K562 (cell line): ENCODE measurements at regions not wholly inside any gene's neighbourhood (a gene's known extent, or its start where the extent isn't known, plus 50 kb on each side); places are given as distances from the start of the nearest gene placed in this dataset.

Source experiments
- ATAC-seq: fragments of 200-7000 bp; cut with Tn5 transposase; 3 replicates; pipeline ENCODE4 v1.9.1; 2020; ENCODE audit warnings: moderate library complexity
- BruUV-seq: library from RNA; stranded (reverse); fragments of 400-500 nt; replicated peaks from 2 replicates; lab custom pipeline; 2021; lab: Mats Ljungman, UMichigan
- CTCF ChIA-PET: fragments of 300-600 bp; formaldehyde crosslinking; extraction: SDS; loops from one replicate; lab custom pipeline; 2021; ENCODE audit warnings: low intra/inter-chr PET ratio; lab: Yijun Ruan, JAX
- POLR2A ChIA-PET: fragments of 300-600, 350-650 bp; sonication (Branson Sonifier 250); formaldehyde crosslinking; extraction: SDS; loops from one replicate; lab custom pipeline; 2021; ENCODE audit warnings: antibody characterized with exemption, inconsistent platforms; lab: Yijun Ruan, JAX
- DNase-seq, 4 experiments: peaks; one replicate each; pipeline versions ENCODE4 v3.0.0 to v3.0.0-alpha.2; 2011 to 2018; ENCODE audit warnings: low spot score in 3 of 4, mixed read lengths in 3 of 4; ENCODE audit errors: extremely low read depth in 1 of 4
- FAIRE-seq: peaks from 2 replicates; lab custom pipeline; 2011; peaks lifted over from hg19 to GRCh38; lab: Jason Lieb, UNC
- H2AFZ ChIP-seq: 2 replicates; pipeline ENCODE4 v1.6.0; 2011; ENCODE audit warnings: low read depth, low read length, control low read depth, inconsistent platforms
- H3K27ac ChIP-seq: fragments of 200-600 bp; 3 replicates; pipeline ENCODE4 v1.8.0; 2011; ENCODE audit warnings: low read depth, mild to moderate bottlenecking, control low read depth, inconsistent platforms, low read length, moderate library complexity, mixed read lengths; ENCODE audit errors: extremely low read depth
- H3K27me3 ChIP-seq, 2 experiments: fragments of 300-600 bp in 1 of 2; 2 replicates in 1 of 2; 3 replicates in 1 of 2; pipeline versions ENCODE4 v1.6.0 to v1.8.0; 2011; ENCODE audit warnings: inconsistent platforms in 2 of 2, low read length in 2 of 2, mild to moderate bottlenecking in 1 of 2, mixed read lengths in 1 of 2, moderate library complexity in 1 of 2; ENCODE audit not compliant: control insufficient read depth in 2 of 2, insufficient read depth in 2 of 2
- H3K36me3 ChIP-seq: fragments of 300-600 bp; 3 replicates; pipeline ENCODE4 v1.8.0; 2011; ENCODE audit warnings: mild to moderate bottlenecking, low read length, inconsistent platforms; ENCODE audit not compliant: control insufficient read depth, insufficient read depth
- H3K4me1 ChIP-seq, 2 experiments: fragments of 200-600 bp in 1 of 2; replicated peaks in 1 of 2; 2 replicates in 1 of 2; 3 replicates in 1 of 2; pipeline versions ENCODE4 v1.5.1 to v1.8.0; 2011; ENCODE audit warnings: inconsistent platforms in 2 of 2, low read length in 2 of 2, mild to moderate bottlenecking in 1 of 2, mixed read lengths in 1 of 2, moderate library complexity in 1 of 2; ENCODE audit not compliant: control insufficient read depth in 2 of 2, insufficient read depth in 2 of 2
- H3K4me2 ChIP-seq: 2 replicates; pipeline ENCODE4 v1.6.1; 2011; ENCODE audit warnings: low read length, control low read depth, inconsistent platforms, mixed read lengths; ENCODE audit not compliant: insufficient read depth
- H3K4me3 ChIP-seq: fragments of 200-600 bp; sonication (generic), shearing (Covaris generic); 2 replicates; pipeline ENCODE4 v1.5.1; 2016; ENCODE audit warnings: control low read depth, inconsistent platforms
- H3K79me2 ChIP-seq: fragments of 200-600 bp; 3 replicates; pipeline ENCODE4 v1.8.0; 2011; ENCODE audit warnings: low read length, inconsistent platforms; ENCODE audit not compliant: control insufficient read depth, insufficient read depth
- H3K9ac ChIP-seq, 2 experiments: 2 replicates each; pipeline versions ENCODE4 v1.6.0 to v1.6.1; 2011; ENCODE audit warnings: low read depth in 2 of 2, low read length in 2 of 2, control low read depth in 1 of 2, inconsistent platforms in 1 of 2, mild to moderate bottlenecking in 1 of 2, mixed read lengths in 1 of 2; ENCODE audit not compliant: insufficient read depth in 1 of 2
- H3K9me1 ChIP-seq: one replicate; pipeline ENCODE4 v1.6.0; 2011; ENCODE audit warnings: inconsistent platforms, mild to moderate bottlenecking, low read length, moderate library complexity; ENCODE audit not compliant: control insufficient read depth, insufficient read depth
- H3K9me3 ChIP-seq: replicated peaks from 2 replicates; pipeline ENCODE4 v1.5.1; 2011; ENCODE audit warnings: low read depth, low read length, inconsistent platforms; ENCODE audit not compliant: control insufficient read depth, insufficient read depth
- H4K20me1 ChIP-seq: replicated peaks from 2 replicates; pipeline ENCODE4 v1.6.1; 2011; ENCODE audit warnings: low read length, inconsistent platforms, mixed read lengths; ENCODE audit not compliant: control insufficient read depth, insufficient read depth
- DNMT1 ChIP-seq: fragments of 450-650 bp; IDR thresholded peaks from 2 replicates; pipeline ENCODE4 v1.6.1; 2016; ENCODE audit warnings: antibody characterized with exemption, mild to moderate bottlenecking
- RAD21 ChIP-seq, 2 experiments: fragments of 250-450 bp in 1 of 2; fragments of 450-650 bp in 1 of 2; sonication (Bioruptor Pico) in 1 of 2; formaldehyde crosslinking in 1 of 2; IDR thresholded peaks in 1 of 2; conservative IDR thresholded peaks in 1 of 2; 2 replicates each; pipeline versions ENCODE4 v1.4.0 to v1.8.0; 2020 to 2022; ENCODE audit warnings: mild to moderate bottlenecking in 2 of 2, moderate library complexity in 1 of 2
- SMC3 ChIP-seq: conservative IDR thresholded peaks from 2 replicates; pipeline ENCODE4 v1.6.1; 2011; ENCODE audit warnings: low read depth, low read length, improper control_type of control experiment; ENCODE audit not compliant: insufficient read depth
- TFE3 ChIP-seq: fragments of 450-650 bp; formaldehyde crosslinking; IDR thresholded peaks from 2 replicates; pipeline ENCODE4 v1.4.0; 2020; ENCODE audit warnings: mild to moderate bottlenecking, mixed read lengths
- ZHX1 ChIP-seq: fragments of 150-350 bp; conservative IDR thresholded peaks from 2 replicates; pipeline ENCODE4 v1.6.1; 2014; ENCODE audit warnings: low read length
- WGBS: fragments of 100-300 bp; shearing (Covaris generic); methylation state at CpG from one replicate; pipeline ENCODE4 v1.1.6; 2016; ENCODE audit warnings: low coverage, mixed read lengths; ENCODE audit not compliant: insufficient coverage; ENCODE audit errors: missing lambda C conversion rate; 5-methylcytosine and 5-hydroxymethylcytosine counted together
- in situ Hi-C: fragments of 300-500 bp; cut with MboI; formaldehyde crosslinking; loops from 4 replicates; pipeline ENCODE4 v1.15.0; 2018; ENCODE audit warnings: inconsistent platforms, mixed read lengths
- intact Hi-C: fragments of 100-400 bp; cut with micrococcal nuclease; formaldehyde crosslinking; loops from 2 replicates; pipeline ENCODE4 v1.14.2; 2022

DNA sequence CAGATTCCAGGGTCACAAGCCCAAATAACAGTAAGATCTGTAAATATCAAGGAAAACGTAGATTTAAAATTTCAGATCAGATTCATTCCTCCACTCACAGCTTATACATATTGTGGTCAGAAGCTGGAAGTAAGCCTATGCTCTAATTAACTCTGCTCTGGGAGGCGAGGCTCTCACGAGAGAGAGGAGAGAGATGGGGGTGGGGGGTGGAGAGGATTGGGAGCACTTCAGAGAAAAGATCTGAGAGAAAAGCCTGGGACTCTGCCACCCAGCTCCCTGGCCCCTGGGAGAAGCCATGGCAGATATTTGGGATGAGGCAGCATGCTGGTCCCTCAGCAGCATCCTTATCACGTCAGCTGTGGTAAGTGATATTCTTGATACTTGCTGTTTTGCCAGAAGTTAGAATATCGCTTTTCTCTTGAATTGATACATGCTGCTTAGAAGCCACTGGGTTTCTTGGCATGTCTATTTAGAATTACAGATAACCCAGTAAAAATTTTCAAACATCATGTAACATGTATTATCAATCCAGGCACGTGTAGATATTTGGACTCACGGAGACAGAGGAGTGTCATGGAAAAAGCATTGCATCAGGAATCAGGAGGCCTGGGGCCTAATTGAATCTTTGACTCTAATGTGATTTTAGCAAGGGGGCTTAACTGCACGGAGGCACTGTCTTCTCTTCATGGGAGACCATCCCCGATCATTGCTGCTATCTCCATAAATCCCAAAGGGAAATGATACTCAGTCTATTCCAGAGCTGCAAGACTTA lies 265.4 kb downstream of the HRH4 start (continued):
- no peak for TF ChIP-seq ZHX1
- no peak for TF ChIP-seq DNMT1

DNA sequence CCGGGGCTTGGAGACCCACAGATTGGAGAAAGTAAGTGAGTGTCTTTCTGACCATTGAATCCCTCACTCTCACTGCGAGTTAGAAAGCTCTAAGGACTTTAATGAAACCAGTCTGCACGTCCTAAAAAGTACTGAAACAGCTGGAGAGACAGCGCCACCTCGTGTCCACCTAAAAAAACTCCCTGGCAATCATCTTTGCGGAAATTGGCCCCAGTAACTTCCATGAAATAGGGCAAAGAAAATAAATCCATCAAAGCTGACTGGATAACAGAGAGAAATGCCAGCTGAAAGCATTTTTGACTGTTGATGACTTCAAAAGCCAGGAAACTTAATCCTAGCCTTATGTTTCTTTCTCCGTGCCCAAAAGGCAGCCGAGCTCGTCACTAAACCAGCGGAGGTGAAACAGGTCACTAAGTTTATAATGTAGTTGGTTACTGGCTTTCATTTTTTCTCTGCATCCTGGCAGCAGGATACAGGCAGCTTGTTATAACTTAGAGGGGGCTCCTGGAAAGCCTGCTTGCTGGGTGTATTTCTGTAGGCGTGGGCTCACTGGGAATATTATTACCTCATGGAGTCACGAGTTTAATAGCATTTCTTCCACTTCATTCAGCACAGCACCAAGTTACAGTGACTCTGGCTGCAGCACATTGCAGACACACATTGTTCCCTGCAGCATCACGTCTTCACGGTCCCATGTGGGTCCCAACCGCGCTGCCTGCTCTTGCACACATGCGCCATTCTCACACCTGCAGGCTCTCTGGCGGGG lies 266.5 kb downstream of the HRH4 start:
- 2% methylated on average over 18 of the region's 18 CpGs for WGBS
- Histone ChIP-seq H3K27ac (no peak overlapping the region), H3K79me2 (no peaks in the 10 kb centered on the region), H3K4me1 (no peaks in the 10 kb centered on the region), H4K20me1 (no peaks in the 10 kb centered on the region), H2AFZ (no peak overlapping the region; the same call in 1 of the 2 replicates), H3K9me1 (no peaks in the 10 kb centered on the region), H3K36me3 (no peaks in the 10 kb centered on the region), H3K4me3 (no peak overlapping the region), H3K4me2 (no peak overlapping the region), H3K27me3 (no peaks in the 10 kb centered on the region; a peak in 2 of 5 replicates), H3K9ac (no peak overlapping the region), H3K9me3 (no peaks in the 10 kb centered on the region)
- FAIRE-seq (peak; percentile 92), ATAC-seq (peak; percentile 84), DNase-seq (peak; percentile 39 to 78 (median 45))
- in situ Hi-C loops (loop anchor here (10.0 kb wide), 1 partner anchor 372 kb away; no protein-coding TSS in a partner anchor), intact Hi-C loops (loop anchor here (1.0 kb wide), 4 partner anchors 127 to 368 kb away; no protein-coding TSS in a partner anchor)
- ChIA-PET CTCF (interaction anchor here (0.5 to 2.3 kb wide), 7 partner anchors 127 to 1106 kb away, joined by 3 to 17 read pairs (median 5); no protein-coding TSS in a partner anchor), POLR2A (no interaction called here)
- no TSS peak for BruUV-seq
- TF ChIP-seq RAD21 (CRISPR knock-in tag; conservative IDR thresholded peaks at IDR 0.05 in 1 of 2, IDR thresholded peaks at IDR 0.05 in 1 of 2) (peak; percentile 68 to 79), TFE3 (CRISPR knock-in tag) (0 out of 2 replicates have a peak, but pooled peaks have one; percentile 16), SMC3 (peak; percentile 66)
